ENCODE measurements at regions not wholly inside any gene's neighbourhood (a gene's known extent, or its start where the extent isn't known, plus 50 kb on each side); places are given as distances from the start of the nearest gene placed in this dataset.

- TF ChIP-seq TEAD4 (IDR thresholded peaks at IDR 0.05): no peak
- no peak for TF ChIP-seq CREB1 (IDR thresholded peaks at IDR 0.05; ENCODE audit: low read depth)
- TF ChIP-seq USF1 (IDR thresholded peaks at IDR 0.05): no peak
- TF ChIP-seq NFIC (IDR thresholded peaks at IDR 0.05): no peak
- no peak for TF ChIP-seq MAX (IDR thresholded peaks at IDR 0.05)
- no peak for TF ChIP-seq ZBTB7A (IDR thresholded peaks at IDR 0.05; ENCODE audit: low read depth)
- no peak for TF ChIP-seq FOXM1 (IDR thresholded peaks at IDR 0.05; ENCODE audit: borderline replicate concordance, low read depth)
- TF ChIP-seq REST (IDR thresholded peaks at IDR 0.05; ENCODE audit: low read depth): no peak
- no peak for TF ChIP-seq EGR1 (IDR thresholded peaks at IDR 0.05)
- no peak for TF ChIP-seq RAD21 (IDR thresholded peaks at IDR 0.05; ENCODE audit: low read depth)
- TF ChIP-seq YY1 (IDR thresholded peaks at IDR 0.05; ENCODE audit: low read depth): no peak
- TF ChIP-seq EP300 (IDR thresholded peaks at IDR 0.05; ENCODE audit: borderline replicate concordance): no peak
- TF ChIP-seq TAF1 (IDR thresholded peaks at IDR 0.05; ENCODE audit: low read depth): no peak
Observed at GRCh38 chr7:40947566-40947965, 755.3 kb downstream of the INHBA start.

- TF ChIP-seq EP300 (IDR thresholded peaks at IDR 0.05; ENCODE audit: borderline replicate concordance) (no peak), CREB1 (IDR thresholded peaks at IDR 0.05; ENCODE audit: low read depth) (no peak), TCF12 (IDR thresholded peaks at IDR 0.05; ENCODE audit: low read depth) (no peak), EGR1 (IDR thresholded peaks at IDR 0.05) (no peak), RAD21 (IDR thresholded peaks at IDR 0.05; ENCODE audit: low read depth) (no peak), CEBPB (IDR thresholded peaks at IDR 0.05) (no peak), REST (IDR thresholded peaks at IDR 0.05; ENCODE audit: low read depth) (no peak), FOXM1 (IDR thresholded peaks at IDR 0.05; ENCODE audit: borderline replicate concordance, low read depth) (no peak), ZBTB7A (IDR thresholded peaks at IDR 0.05; ENCODE audit: low read depth) (no peak), YY1 (IDR thresholded peaks at IDR 0.05; ENCODE audit: low read depth) (no peak)
Observed at GRCh38 chr7:40946549-40946948, 756.3 kb downstream of the INHBA start.

GRCh38 chr7:40945788-40946187 lies 757.1 kb downstream of the INHBA start:
- no peak for TF ChIP-seq EP300 (IDR thresholded peaks at IDR 0.05; ENCODE audit: borderline replicate concordance)
- no peak for TF ChIP-seq FOXM1 (IDR thresholded peaks at IDR 0.05; ENCODE audit: borderline replicate concordance, low read depth)
- TF ChIP-seq CREB1 (IDR thresholded peaks at IDR 0.05; ENCODE audit: low read depth): no peak
- TF ChIP-seq TAF1 (IDR thresholded peaks at IDR 0.05; ENCODE audit: low read depth): no peak
- no peak for TF ChIP-seq USF1 (IDR thresholded peaks at IDR 0.05)
- no peak for TF ChIP-seq REST (IDR thresholded peaks at IDR 0.05; ENCODE audit: low read depth)

- no peak for TF ChIP-seq FOXM1 (IDR thresholded peaks at IDR 0.05; ENCODE audit: borderline replicate concordance, low read depth)
- TF ChIP-seq TAF1 (IDR thresholded peaks at IDR 0.05; ENCODE audit: low read depth): no peak
- TF ChIP-seq CEBPB (IDR thresholded peaks at IDR 0.05): no peak
- TF ChIP-seq ZBTB7A (IDR thresholded peaks at IDR 0.05; ENCODE audit: low read depth): no peak
- no peak for TF ChIP-seq RAD21 (IDR thresholded peaks at IDR 0.05; ENCODE audit: low read depth)
- TF ChIP-seq EP300 (IDR thresholded peaks at IDR 0.05; ENCODE audit: borderline replicate concordance): no peak
- no peak for TF ChIP-seq TCF12 (IDR thresholded peaks at IDR 0.05; ENCODE audit: low read depth)
- no peak for TF ChIP-seq USF1 (IDR thresholded peaks at IDR 0.05)
- TF ChIP-seq EGR1 (IDR thresholded peaks at IDR 0.05): no peak
- TF ChIP-seq NFIC (IDR thresholded peaks at IDR 0.05): no peak
- TF ChIP-seq YY1 (IDR thresholded peaks at IDR 0.05; ENCODE audit: low read depth): no peak
- no peak for TF ChIP-seq TEAD4 (IDR thresholded peaks at IDR 0.05)
- no peak for TF ChIP-seq CREB1 (IDR thresholded peaks at IDR 0.05; ENCODE audit: low read depth)
- no peak for TF ChIP-seq MAX (IDR thresholded peaks at IDR 0.05)
- no peak for TF ChIP-seq REST (IDR thresholded peaks at IDR 0.05; ENCODE audit: low read depth)
Observed at GRCh38 chr7:40944981-40945585, 757.8 kb downstream of the INHBA start.

Data from Ishikawa (cell line).